Erythroblast (primary cell): ENCODE measurements at regions not wholly inside any gene's neighbourhood (a gene's known extent, or its start where the extent isn't known, plus 50 kb on each side); places are given as distances from the start of the nearest gene placed in this dataset.

Experiments used
- GATA1 ChIP-seq: IDR thresholded peaks from 2 replicates; pipeline ENCODE4 v1.6.1; 2011; ENCODE audit warnings: low read depth, mild to moderate bottlenecking, control low read depth, low read length, moderate library complexity
- POLR2A ChIP-seq: IDR thresholded peaks from 2 replicates; pipeline ENCODE4 v1.6.1; 2011; ENCODE audit warnings: mild to moderate bottlenecking, low read length

- TF ChIP-seq POLR2A (no peak), GATA1 (no peak)
These were observed 75.8 kb upstream of the FN1 start for GRCh38 chr2:215511454-215512346.
